ENCODE measurements at regions not wholly inside any gene's neighbourhood (a gene's known extent, or its start where the extent isn't known, plus 50 kb on each side); places are given as distances from the start of the nearest gene placed in this dataset.

GRCh38 chr3:28013864-28014473, 227.4 kb upstream of the CMC1 start (continued):
- TF ChIP-seq ELK4 (CRISPR knock-in tag; IDR thresholded peaks at IDR 0.05; ENCODE audit: borderline replicate concordance) (no peak), NAIF1 (CRISPR knock-in tag; IDR thresholded peaks at IDR 0.05; ENCODE audit: borderline replicate concordance) (no peak)

DNA sequence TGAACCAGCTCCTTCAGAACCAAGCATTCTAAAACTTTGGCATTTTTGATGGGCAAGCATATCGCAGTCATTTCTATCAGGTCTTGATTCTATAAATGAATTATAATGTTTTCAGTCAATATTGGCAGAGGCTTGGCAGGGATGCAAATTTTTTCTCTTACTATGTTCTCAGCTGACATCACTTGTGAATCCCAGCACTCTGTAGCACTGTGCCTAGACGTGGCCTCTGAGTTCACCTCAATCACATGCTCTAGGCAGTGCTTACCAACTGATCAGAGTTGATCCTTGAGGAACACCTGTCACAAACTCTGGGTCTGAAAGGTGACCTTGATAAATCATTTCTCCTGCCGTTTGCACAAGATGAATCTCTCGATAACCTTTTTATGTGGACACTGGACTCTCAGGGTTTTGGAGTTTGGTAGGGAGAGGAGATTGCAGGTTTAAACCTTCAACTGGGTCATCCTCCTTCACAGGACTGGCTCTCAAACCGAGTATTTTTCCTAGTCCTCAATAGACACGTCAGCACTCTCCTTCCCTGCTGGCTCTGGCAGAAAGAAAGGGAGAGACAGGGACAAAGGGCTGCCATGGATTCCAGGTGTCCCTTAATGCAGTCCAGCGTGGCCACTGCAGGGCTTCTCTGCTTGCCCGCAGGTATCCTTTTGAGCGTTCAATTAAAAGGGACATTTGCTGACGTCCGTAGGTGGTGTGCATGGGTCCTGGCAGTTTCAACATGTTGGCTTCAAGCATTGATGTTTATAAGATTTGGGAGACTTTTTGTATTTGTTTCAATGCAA, 222.3 kb upstream of the CMC1 start:
- FAIRE-seq (no peak), ATAC-seq (no peak), DNase-seq (ENCODE audit: low spot score) (no peak)
- Histone ChIP-seq H3K79me2 (ENCODE audit: insufficient read depth, low read length) (no peaks in the 10 kb centered on the region), H3K27me3 (ENCODE audit: control insufficient read depth in 1 of 2, insufficient read depth in 2 of 2, low read length in 2 of 2) (no peaks in the 10 kb centered on the region), H3K9me3 (ENCODE audit: low read length) (peaks cover under 1% of the 10 kb centered on the region; the same call in 1 of the 2 replicates), H2AFZ (ENCODE audit: low read length) (no peak overlapping the region), H4K20me1 (ENCODE audit: insufficient read depth, low read length) (no peaks in the 10 kb centered on the region), H3K9ac (ENCODE audit: insufficient read depth, low read depth, low read length) (no peak overlapping the region), H3K4me1 (ENCODE audit: insufficient read depth, low read length) (no peaks in the 10 kb centered on the region), H3K4me3 (replicated peaks in 1 of 3; ENCODE audit: insufficient read depth in 1 of 3, low read depth in 2 of 3, low read length in 3 of 3) (no peak overlapping the region), H3K4me2 (ENCODE audit: low read depth, low read length) (no peak overlapping the region), H3K36me3 (replicated peaks in 1 of 2; ENCODE audit: control insufficient read depth in 1 of 2, insufficient read depth in 2 of 2, low read length in 2 of 2) (no peaks in the 10 kb centered on the region), H3K27ac (ENCODE audit: extremely low read length, insufficient read depth, low read length) (no peak overlapping the region)
- intact Hi-C loops (cut with micrococcal nuclease; ENCODE audit: unreplicated experiment) (no loop called here), in situ Hi-C loops (cut with HindIII; ENCODE audit: extremely low pct_ligation_motif_present, low pct_unique_long_range_greater_than_20kb) (no loop called here)
- CTCF ChIA-PET (ENCODE audit: low intra/inter-chr PET ratio, low total read pairs), result no interaction called here
- WGBS (ENCODE audit: low lambda C conversion rate), result 36% methylated on average over 11 of the region's 11 CpGs
- TF ChIP-seq ZNF496 (CRISPR knock-in tag; IDR thresholded peaks at IDR 0.05; ENCODE audit: insufficient replicate concordance) (no peak), ZNF770 (CRISPR knock-in tag; IDR thresholded peaks at IDR 0.05) (no peak)
- BruUV-seq (replicated peaks), result no TSS peak
- POLR2A ChIA-PET, result no interaction called here

Measured in HepG2 (cell line).